HEK293T (cell line): ENCODE measurements at regions not wholly inside any gene's neighbourhood (a gene's known extent, or its start where the extent isn't known, plus 50 kb on each side); places are given as distances from the start of the nearest gene placed in this dataset.

Experiments
- CTCF ChIA-PET: fragments of 350-600 bp; formaldehyde crosslinking; extraction: SDS; loops from one replicate; lab custom pipeline; 2021; ENCODE audit warnings: antibody characterized with exemption, inconsistent platforms; lab: Yijun Ruan, JAX
- POLR2A ChIA-PET: fragments of 350-600 bp; formaldehyde crosslinking; extraction: SDS; loops from one replicate; lab custom pipeline; 2020; ENCODE audit warnings: antibody characterized with exemption, inconsistent platforms; lab: Yijun Ruan, JAX
- DNase-seq: peaks from one replicate; pipeline ENCODE4 v3.0.0; 2012; ENCODE audit warnings: mixed read lengths; ENCODE audit errors: extremely low spot score
- ARNT ChIP-seq: fragments of 450-650 bp; IDR thresholded peaks from 2 replicates; pipeline ENCODE4 v1.6.1; 2017; ENCODE audit warnings: mild to moderate bottlenecking
- BHLHE40 ChIP-seq: fragments of 450-650 bp; IDR thresholded peaks from 2 replicates; pipeline ENCODE4 v1.6.1; 2016; ENCODE audit warnings: mild to moderate bottlenecking, moderate library complexity, borderline replicate concordance
- CTBP1 ChIP-seq: fragments of 450-650 bp; IDR thresholded peaks from 2 replicates; pipeline ENCODE4 v1.6.1; 2016; ENCODE audit warnings: borderline replicate concordance
- ELF4 ChIP-seq: fragments of 450-650 bp; IDR thresholded peaks from 2 replicates; pipeline ENCODE4 v1.6.1; 2017; ENCODE audit warnings: antibody characterized with exemption
- FOXA1 ChIP-seq: fragments of 450-650 bp; IDR thresholded peaks from 2 replicates; pipeline ENCODE4 v1.6.1; 2016; ENCODE audit warnings: mild to moderate bottlenecking
- FOXK2 ChIP-seq: fragments of 450-650 bp; IDR thresholded peaks from 2 replicates; pipeline ENCODE4 v1.6.1; 2016; ENCODE audit warnings: mild to moderate bottlenecking
- FOXM1 ChIP-seq: fragments of 450-650 bp; IDR thresholded peaks from 2 replicates; pipeline ENCODE4 v1.6.1; 2017; ENCODE audit warnings: mild to moderate bottlenecking, borderline replicate concordance
- HDGF ChIP-seq: fragments of 450-650 bp; IDR thresholded peaks from 2 replicates; pipeline ENCODE4 v1.6.1; 2017; ENCODE audit warnings: antibody characterized with exemption, borderline replicate concordance
- L3MBTL2 ChIP-seq: fragments of 450-650 bp; conservative IDR thresholded peaks from 2 replicates; pipeline ENCODE4 v1.6.1; 2016; ENCODE audit warnings: mild to moderate bottlenecking
- LEF1 ChIP-seq: fragments of 450-650 bp; IDR thresholded peaks from 2 replicates; pipeline ENCODE4 v1.6.1; 2017; ENCODE audit warnings: mild to moderate bottlenecking, borderline replicate concordance
- NFRKB ChIP-seq: fragments of 450-650 bp; IDR thresholded peaks from 2 replicates; pipeline ENCODE4 v1.6.1; 2016; ENCODE audit warnings: mild to moderate bottlenecking, moderate library complexity
- SP1 ChIP-seq: fragments of 450-650 bp; IDR thresholded peaks from 2 replicates; pipeline ENCODE4 v1.6.1; 2017
- SUZ12 ChIP-seq: fragments of 450-650 bp; IDR thresholded peaks from 2 replicates; pipeline ENCODE4 v1.6.1; 2016; ENCODE audit warnings: mild to moderate bottlenecking
- TARDBP ChIP-seq: fragments of 450-650 bp; IDR thresholded peaks from 2 replicates; pipeline ENCODE4 v1.6.1; 2016
- ZNF384 ChIP-seq: fragments of 450-650 bp; IDR thresholded peaks from 2 replicates; pipeline ENCODE4 v1.6.1; 2016
- TF ChIP-seq, protein P1 (sequence below): fragments of 450-650 bp; IDR thresholded peaks from 2 replicates; pipeline ENCODE4 v1.6.1; 2016

DNA sequence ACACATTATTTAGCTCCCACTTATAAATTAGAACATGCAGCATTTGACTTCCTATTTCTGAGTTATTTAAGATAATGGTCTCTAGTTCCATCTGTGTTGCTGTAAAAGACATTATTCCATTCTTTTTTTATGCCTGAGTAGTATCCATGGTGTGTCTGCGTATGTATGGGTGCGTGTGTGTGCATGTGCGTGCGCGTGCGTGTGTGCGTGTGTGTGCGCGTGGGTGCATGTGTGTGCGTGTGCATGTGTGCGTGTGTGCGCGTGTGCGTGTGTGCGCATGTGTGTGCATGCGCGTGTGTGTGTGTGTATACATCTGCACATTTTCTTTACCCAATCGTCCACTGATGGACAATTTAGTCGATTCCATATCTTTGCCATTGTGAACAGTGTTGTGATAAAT is 479.4 kb upstream of the TMEM132C start:
- DNase-seq = no peak
- POLR2A ChIA-PET = no interaction called here
- CTCF ChIA-PET = no interaction called here
- no peak for TF ChIP-seq FOXK2
- no peak for TF ChIP-seq FOXA1
- TF ChIP-seq, protein P1, sequence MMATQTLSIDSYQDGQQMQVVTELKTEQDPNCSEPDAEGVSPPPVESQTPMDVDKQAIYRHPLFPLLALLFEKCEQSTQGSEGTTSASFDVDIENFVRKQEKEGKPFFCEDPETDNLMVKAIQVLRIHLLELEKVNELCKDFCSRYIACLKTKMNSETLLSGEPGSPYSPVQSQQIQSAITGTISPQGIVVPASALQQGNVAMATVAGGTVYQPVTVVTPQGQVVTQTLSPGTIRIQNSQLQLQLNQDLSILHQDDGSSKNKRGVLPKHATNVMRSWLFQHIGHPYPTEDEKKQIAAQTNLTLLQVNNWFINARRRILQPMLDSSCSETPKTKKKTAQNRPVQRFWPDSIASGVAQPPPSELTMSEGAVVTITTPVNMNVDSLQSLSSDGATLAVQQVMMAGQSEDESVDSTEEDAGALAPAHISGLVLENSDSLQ = no peak
- no peak for TF ChIP-seq L3MBTL2
- no peak for TF ChIP-seq TARDBP
- no peak for TF ChIP-seq ZNF384
- TF ChIP-seq ARNT = no peak

- TF ChIP-seq TARDBP (no peak), ELF4 (no peak), SP1 (no peak), FOXA1 (no peak), LEF1 (no peak), L3MBTL2 (no peak), NFRKB (no peak), HDGF (no peak)
- POLR2A ChIA-PET = no interaction called here
- DNase-seq = no peak
- CTCF ChIA-PET = interaction anchor here (0.6 kb wide), 1 partner anchor 430 kb away, joined by 5 read pairs; no protein-coding TSS in a partner anchor
These were observed 476.6 kb upstream of the TMEM132C start for GRCh38 chr12:127790376-127790775.

- ChIA-PET POLR2A (no interaction called here), CTCF (no interaction called here)
- no peak for DNase-seq
- no peak for TF ChIP-seq NFRKB
- no peak for TF ChIP-seq LEF1
- no peak for TF ChIP-seq L3MBTL2
These were observed 475.8 kb upstream of the TMEM132C start for GRCh38 chr12:127791217-127791616.

DNA sequence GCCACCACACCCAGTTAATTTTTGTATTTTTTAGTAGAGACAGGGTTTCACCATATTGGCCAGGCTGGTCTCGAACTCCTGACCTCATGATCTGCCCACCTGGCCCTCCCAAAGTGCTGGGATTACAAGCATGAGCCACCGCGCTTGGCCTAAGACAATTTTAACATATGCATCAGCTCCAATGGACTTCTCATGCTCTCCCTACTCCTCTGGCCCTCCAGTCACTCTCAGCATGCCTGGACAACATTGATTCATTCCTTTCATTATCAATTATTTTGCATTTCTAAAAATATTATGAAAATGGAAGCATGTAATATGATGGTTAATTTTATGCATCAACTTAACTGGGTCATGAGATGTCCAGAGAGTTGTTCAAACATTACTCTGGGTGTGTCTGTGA is 469.1 kb upstream of the TMEM132C start:
- TF ChIP-seq FOXA1 (no peak), HDGF (no peak), TARDBP (no peak), FOXM1 (no peak), BHLHE40 (no peak), NFRKB (no peak)
- TF ChIP-seq, protein P1 = no peak
- ChIA-PET POLR2A (no interaction called here), CTCF (no interaction called here)
- DNase-seq = no peak

DNA sequence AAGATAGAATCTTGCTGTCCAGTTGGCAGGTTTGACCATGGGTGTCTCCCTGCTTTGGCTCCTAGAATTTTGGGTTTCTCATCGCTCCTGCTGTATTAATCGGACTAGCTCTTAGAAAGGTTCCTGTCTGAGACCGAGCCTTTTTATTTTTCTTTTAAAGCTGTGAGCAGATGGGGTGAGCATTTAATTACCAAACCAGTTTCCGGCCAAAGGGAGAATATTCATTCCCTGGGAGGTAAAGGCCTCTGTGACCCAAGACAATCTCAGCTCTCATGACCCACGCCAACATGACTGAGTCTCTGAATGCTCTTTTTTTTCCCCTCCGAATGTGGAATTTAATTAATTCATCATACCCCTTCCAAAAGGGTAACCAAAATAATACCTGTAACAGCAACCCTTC is 464.7 kb upstream of the TMEM132C start:
- DNase-seq = no peak
- TF ChIP-seq ZNF384 (no peak), SP1 (no peak), BHLHE40 (no peak), L3MBTL2 (no peak), FOXK2 (no peak), NFRKB (no peak), FOXA1 (no peak), CTBP1 (no peak)
- TF ChIP-seq, protein P1 = no peak
- CTCF ChIA-PET = no interaction called here
- POLR2A ChIA-PET = no interaction called here

DNA sequence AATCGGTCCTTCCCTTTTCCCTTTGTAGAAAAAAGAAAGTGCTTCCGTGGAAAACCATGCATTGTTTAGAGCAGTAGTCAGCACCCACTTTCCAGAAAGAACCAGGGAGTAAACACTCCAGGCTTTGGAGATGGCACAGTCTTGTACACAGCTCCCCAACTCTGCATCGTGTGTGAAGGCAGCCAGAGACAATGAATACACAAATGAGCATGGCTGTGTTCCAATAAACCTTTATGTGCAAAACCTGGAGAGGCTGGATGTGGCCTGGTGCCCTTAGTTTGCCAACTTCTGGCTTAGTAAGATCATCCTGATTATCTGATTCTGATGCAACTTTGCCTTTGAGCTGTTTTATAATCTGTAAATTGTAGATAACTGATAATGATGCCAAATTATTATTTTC is 463.4 kb upstream of the TMEM132C start:
- POLR2A ChIA-PET = no interaction called here
- CTCF ChIA-PET = no interaction called here
- DNase-seq = no peak
- TF ChIP-seq NFRKB (no peak), LEF1 (no peak), SUZ12 (no peak), FOXK2 (no peak), L3MBTL2 (no peak), TARDBP (no peak), ELF4 (no peak), FOXM1 (no peak), CTBP1 (no peak), ZNF384 (no peak), FOXA1 (no peak), BHLHE40 (no peak), SP1 (no peak), ARNT (no peak), HDGF (no peak)
- TF ChIP-seq, protein P1 = no peak

DNA sequence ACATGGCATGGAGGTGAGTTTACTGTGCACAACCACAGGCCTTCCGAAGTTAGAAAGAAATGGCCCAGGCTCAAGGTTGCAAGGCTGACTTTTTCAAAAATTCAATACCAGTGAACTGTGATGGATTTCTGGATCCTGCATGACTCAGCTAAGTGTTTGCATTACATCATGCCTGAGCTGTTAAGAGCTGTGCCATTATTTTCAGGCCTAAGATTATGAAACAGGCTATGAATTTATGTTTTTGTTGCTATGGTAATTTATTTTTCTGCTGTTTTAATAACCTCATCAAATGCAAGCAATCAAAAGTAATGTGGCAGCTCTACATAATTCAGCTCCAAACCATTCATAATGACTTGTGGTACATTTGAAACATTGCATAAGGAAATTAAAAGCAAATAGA is 457.7 kb upstream of the TMEM132C start:
- ChIA-PET CTCF (no interaction called here), POLR2A (no interaction called here)
- DNase-seq = no peak
- TF ChIP-seq NFRKB = no peak
- TF ChIP-seq, protein P1 = no peak
